DOHH2 (cell line): ENCODE measurements at regions not wholly inside any gene's neighbourhood (a gene's known extent, or its start where the extent isn't known, plus 50 kb on each side); places are given as distances from the start of the nearest gene placed in this dataset.
"Not testable (repeated sequence)": the region's sequence is repeated elsewhere in the genome, so short reads cannot be mapped to it uniquely, and the experiment has no call there.

Experiments
- H3F3A ChIP-seq: fragments of 200-600 bp; sonication (generic), shearing (Covaris generic); 2 replicates; pipeline ENCODE4 v1.6.0; 2016; ENCODE audit warnings: antibody characterized with exemption, mild to moderate bottlenecking; ENCODE audit not compliant: control insufficient read depth, insufficient read depth
- H3K27ac ChIP-seq: fragments of 200-600 bp; sonication (generic); 2 replicates; pipeline ENCODE4 v1.5.1; 2014; ENCODE audit warnings: low read depth, mild to moderate bottlenecking, low read length, moderate library complexity
- H3K27me3 ChIP-seq: fragments of 200-600 bp; sonication (generic); 2 replicates; pipeline ENCODE4 v1.6.1; 2014; ENCODE audit warnings: mild to moderate bottlenecking, low read length, mixed read lengths; ENCODE audit not compliant: control insufficient read depth
- H3K36me3 ChIP-seq: fragments of 200-600 bp; sonication (generic); 2 replicates; pipeline ENCODE4 v1.6.1; 2014; ENCODE audit warnings: mild to moderate bottlenecking, low read length, moderate library complexity, mixed read lengths; ENCODE audit not compliant: control insufficient read depth
- H3K4me1 ChIP-seq: fragments of 200-600 bp; sonication (generic); 2 replicates; pipeline ENCODE4 v1.6.1; 2014; ENCODE audit warnings: mild to moderate bottlenecking, low read length, mixed read lengths; ENCODE audit not compliant: control insufficient read depth
- H3K4me2 ChIP-seq: fragments of 200-600 bp; sonication (generic); 2 replicates; pipeline ENCODE4 v1.6.0; 2014; ENCODE audit warnings: mild to moderate bottlenecking, low read length, moderate library complexity
- H3K4me3 ChIP-seq: fragments of 200-600 bp; sonication (generic); 2 replicates; pipeline ENCODE4 v1.5.1; 2014; ENCODE audit warnings: mild to moderate bottlenecking, low read length, mixed read lengths
- H3K79me2 ChIP-seq: fragments of 200-600 bp; sonication (generic); 2 replicates; pipeline ENCODE4 v1.6.1; 2014; ENCODE audit warnings: mild to moderate bottlenecking, low read length, mixed read lengths; ENCODE audit not compliant: control insufficient read depth
- H3K9me2 ChIP-seq: fragments of 200-600 bp; sonication (generic); replicated peaks from 2 replicates; pipeline ENCODE4 v1.6.1; 2014; ENCODE audit warnings: mild to moderate bottlenecking, low read length, mixed read lengths; ENCODE audit not compliant: control insufficient read depth
- H3K9me3 ChIP-seq: fragments of 200-600 bp; sonication (generic); 2 replicates; pipeline ENCODE4 v1.6.1; 2014; ENCODE audit warnings: antibody characterized with exemption, low read length, mixed read lengths; ENCODE audit not compliant: control insufficient read depth, insufficient read depth
- H4K20me1 ChIP-seq: fragments of 200-600 bp; sonication (generic); 2 replicates; pipeline ENCODE4 v1.6.0; 2014; ENCODE audit warnings: low read depth, mild to moderate bottlenecking, antibody characterized with exemption, low read length, moderate library complexity; ENCODE audit not compliant: control insufficient read depth, insufficient read depth
- CTCF ChIP-seq: fragments of 200-600 bp; sonication (generic); IDR thresholded peaks from one replicate; pipeline ENCODE4 v1.5.1; 2014; ENCODE audit warnings: antibody characterized with exemption, mild to moderate bottlenecking, low read depth, low read length; ENCODE audit not compliant: poor library complexity, severe bottlenecking
- EZH2phosphoT487 ChIP-seq: fragments of 200-600 bp; sonication (generic); IDR thresholded peaks from 2 replicates; pipeline ENCODE4 v1.6.1; 2017; ENCODE audit warnings: borderline replicate concordance, mild to moderate bottlenecking, antibody characterized with exemption, low read length, moderate library complexity, mixed read lengths

GRCh38 chr3:110881069-110881468, 190.5 kb upstream of the NECTIN3 start:
- no peaks in the 10 kb centered on the region for H3K27me3 ChIP-seq
- no peak for TF ChIP-seq EZH2phosphoT487
- TF ChIP-seq CTCF: peak; percentile 17
- H3K79me2 ChIP-seq: no peaks in the 10 kb centered on the region
- H3K4me2 ChIP-seq: no peak overlapping the region
- H3K9me2 ChIP-seq: no peaks in the 10 kb centered on the region
- no peaks in the 10 kb centered on the region for H3F3A ChIP-seq
- no peaks in the 10 kb centered on the region for H3K9me3 ChIP-seq
- no peaks in the 10 kb centered on the region for H4K20me1 ChIP-seq
- H3K36me3 ChIP-seq: no peaks in the 10 kb centered on the region
- no peak overlapping the region for H3K4me3 ChIP-seq
- H3K4me1 ChIP-seq: no peaks in the 10 kb centered on the region
- no peak overlapping the region for H3K27ac ChIP-seq

- Histone ChIP-seq H3K4me1 (no peaks in the 10 kb centered on the region), H3K4me3 (no peak overlapping the region), H3K36me3 (no peaks in the 10 kb centered on the region), H3K79me2 (no peaks in the 10 kb centered on the region), H4K20me1 (no peaks in the 10 kb centered on the region), H3K27ac (no peak overlapping the region), H3F3A (no peaks in the 10 kb centered on the region), H3K9me2 (no peaks in the 10 kb centered on the region), H3K4me2 (no peak overlapping the region), H3K27me3 (no peaks in the 10 kb centered on the region), H3K9me3 (no peaks in the 10 kb centered on the region)
- TF ChIP-seq EZH2phosphoT487 (no peak), CTCF (no peak)
These were observed 185.3 kb upstream of the NECTIN3 start for GRCh38 chr3:110886222-110886893.

GRCh38 chr3:110887176-110887575, 184.4 kb upstream of the NECTIN3 start:
- Histone ChIP-seq H3K4me1 (no peaks in the 10 kb centered on the region), H3K4me3 (no peak overlapping the region), H3K27me3 (no peaks in the 10 kb centered on the region), H4K20me1 (no peaks in the 10 kb centered on the region), H3K9me2 (no peaks in the 10 kb centered on the region), H3K4me2 (no peak overlapping the region), H3K79me2 (no peaks in the 10 kb centered on the region), H3K36me3 (no peaks in the 10 kb centered on the region), H3K9me3 (no peaks in the 10 kb centered on the region), H3K27ac (no peak overlapping the region), H3F3A (no peaks in the 10 kb centered on the region)
- no peak for TF ChIP-seq EZH2phosphoT487
- no peak for TF ChIP-seq CTCF

- not testable (repeated sequence) for H3K4me1 ChIP-seq, H3K27me3 ChIP-seq, H3F3A ChIP-seq, H3K4me2 ChIP-seq, H3K9me3 ChIP-seq, H3K9me2 ChIP-seq, H3K27ac ChIP-seq, H3K79me2 ChIP-seq, H3K4me3 ChIP-seq, H3K36me3 ChIP-seq, H4K20me1 ChIP-seq
These were observed 182.8 kb upstream of the NECTIN3 start for GRCh38 chr3:110888625-110889375.

GRCh38 chr3:110889376-110889699, 182.3 kb upstream of the NECTIN3 start:
- not testable (repeated sequence) for H3F3A ChIP-seq, H3K9me3 ChIP-seq, H3K9me2 ChIP-seq, H3K4me3 ChIP-seq, H3K36me3 ChIP-seq, H3K4me1 ChIP-seq, H3K4me2 ChIP-seq, H4K20me1 ChIP-seq, H3K27ac ChIP-seq, H3K27me3 ChIP-seq, H3K79me2 ChIP-seq
